GM12872 (cell line): ENCODE measurements at regions not wholly inside any gene's neighbourhood (a gene's known extent, or its start where the extent isn't known, plus 50 kb on each side); places are given as distances from the start of the nearest gene placed in this dataset.

Experiments used
- TF ChIP-seq, protein P1 (sequence below): IDR thresholded peaks from 3 replicates; pipeline ENCODE4 v1.5.1; 2011; ENCODE audit warnings: low read depth, mild to moderate bottlenecking, low read length, moderate library complexity; ENCODE audit not compliant: insufficient read depth

DNA sequence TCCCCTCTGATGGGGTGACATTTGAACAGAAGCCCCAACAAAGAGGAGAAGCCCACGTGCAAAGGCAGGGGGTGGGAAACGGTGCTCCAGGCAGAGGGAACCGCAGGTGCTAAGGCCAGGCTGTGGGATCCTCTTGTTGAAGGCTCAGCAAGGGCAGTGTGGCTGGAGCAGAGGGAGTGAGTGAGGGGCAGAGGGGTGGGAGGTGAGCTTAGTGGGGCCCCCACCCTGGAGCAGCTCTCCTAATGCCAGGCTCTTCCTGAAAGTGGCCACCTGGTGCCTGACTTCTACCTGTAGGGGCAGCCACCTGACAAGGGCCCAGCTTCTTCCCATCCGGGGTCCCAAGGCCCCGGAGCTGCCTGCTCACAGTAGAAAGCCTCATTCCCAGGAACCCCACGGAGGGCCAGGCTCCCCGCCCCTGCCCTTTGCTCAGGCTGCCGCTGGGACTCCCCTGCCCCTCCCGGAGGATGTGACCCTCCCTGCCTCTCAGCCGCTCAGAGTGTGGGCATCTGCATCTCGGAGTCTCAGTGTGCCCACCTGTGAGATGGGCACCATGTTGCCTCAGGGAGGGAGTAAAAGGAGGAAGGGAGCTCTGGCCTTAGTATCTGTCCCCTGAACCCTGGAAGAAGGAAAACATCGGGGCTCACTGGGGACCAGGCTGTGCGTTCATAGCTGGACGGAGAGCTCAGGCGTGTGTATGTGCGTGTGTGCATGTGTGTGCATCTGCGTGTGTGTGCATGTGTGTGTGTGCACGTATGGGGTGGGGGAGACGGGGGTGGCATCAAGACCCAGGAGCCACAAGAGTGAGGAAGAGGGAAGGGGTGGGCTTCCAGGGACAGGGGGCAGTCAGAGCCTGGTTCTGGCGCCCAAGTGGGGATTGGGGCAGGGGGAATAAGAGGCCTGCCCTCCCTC lies 119.4 kb downstream of the CEBPB start:
- TF ChIP-seq, protein P1, sequence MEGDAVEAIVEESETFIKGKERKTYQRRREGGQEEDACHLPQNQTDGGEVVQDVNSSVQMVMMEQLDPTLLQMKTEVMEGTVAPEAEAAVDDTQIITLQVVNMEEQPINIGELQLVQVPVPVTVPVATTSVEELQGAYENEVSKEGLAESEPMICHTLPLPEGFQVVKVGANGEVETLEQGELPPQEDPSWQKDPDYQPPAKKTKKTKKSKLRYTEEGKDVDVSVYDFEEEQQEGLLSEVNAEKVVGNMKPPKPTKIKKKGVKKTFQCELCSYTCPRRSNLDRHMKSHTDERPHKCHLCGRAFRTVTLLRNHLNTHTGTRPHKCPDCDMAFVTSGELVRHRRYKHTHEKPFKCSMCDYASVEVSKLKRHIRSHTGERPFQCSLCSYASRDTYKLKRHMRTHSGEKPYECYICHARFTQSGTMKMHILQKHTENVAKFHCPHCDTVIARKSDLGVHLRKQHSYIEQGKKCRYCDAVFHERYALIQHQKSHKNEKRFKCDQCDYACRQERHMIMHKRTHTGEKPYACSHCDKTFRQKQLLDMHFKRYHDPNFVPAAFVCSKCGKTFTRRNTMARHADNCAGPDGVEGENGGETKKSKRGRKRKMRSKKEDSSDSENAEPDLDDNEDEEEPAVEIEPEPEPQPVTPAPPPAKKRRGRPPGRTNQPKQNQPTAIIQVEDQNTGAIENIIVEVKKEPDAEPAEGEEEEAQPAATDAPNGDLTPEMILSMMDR = no peak

DNA sequence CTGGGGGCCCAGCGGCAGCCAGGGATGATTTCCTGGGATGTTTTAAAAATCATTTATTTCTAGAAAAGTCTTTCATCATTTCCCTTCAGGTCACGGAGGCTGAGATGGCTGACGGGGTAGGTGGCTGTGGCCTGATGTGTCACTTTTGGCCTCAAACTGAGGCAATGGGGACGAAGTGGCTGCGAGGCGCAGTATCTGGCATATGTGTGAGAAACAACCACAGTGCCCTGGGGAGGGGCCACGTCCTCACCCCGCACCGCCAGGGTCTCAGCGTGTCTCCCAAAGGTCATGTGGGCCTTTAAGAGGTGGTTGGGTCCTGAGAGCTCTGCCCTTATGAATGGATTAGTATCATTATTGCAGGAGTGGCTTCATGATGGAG lies 120.0 kb downstream of the CEBPB start:
- TF ChIP-seq, protein P1 = no peak

DNA sequence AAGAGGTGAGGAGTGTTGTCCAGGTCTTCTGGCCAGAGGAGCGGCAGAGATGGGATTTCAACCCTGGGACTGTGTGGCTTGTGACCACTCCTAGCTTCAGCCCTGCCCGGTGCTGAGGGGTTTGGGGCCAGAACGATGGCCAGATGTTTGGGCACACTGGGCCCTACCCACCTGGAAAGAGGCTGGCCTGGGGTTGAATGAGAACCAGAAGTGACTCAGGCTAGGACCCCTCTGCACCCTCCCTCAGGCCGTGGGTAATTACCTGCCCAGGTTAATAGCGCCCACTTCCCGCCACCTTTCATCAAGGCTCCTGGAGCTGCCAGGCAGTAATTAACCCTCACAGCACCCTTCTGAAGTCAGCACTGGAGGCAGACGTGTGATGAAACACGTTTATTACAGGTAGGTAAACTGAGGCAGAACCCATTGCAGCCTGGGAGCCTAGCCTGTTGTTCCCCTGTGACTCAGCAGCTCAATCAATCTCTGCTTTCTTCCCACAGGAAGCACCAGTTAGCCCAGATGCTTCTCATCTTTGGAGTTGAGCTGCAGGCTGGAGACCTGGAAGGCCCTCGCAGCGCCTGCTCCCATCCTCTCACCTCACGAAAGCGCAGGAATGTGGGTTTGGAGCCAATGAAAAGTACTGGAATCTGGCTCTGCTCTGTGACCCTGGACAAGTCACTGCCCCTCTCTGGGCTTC lies 120.8 kb downstream of the CEBPB start:
- TF ChIP-seq, protein P1 = no peak

DNA sequence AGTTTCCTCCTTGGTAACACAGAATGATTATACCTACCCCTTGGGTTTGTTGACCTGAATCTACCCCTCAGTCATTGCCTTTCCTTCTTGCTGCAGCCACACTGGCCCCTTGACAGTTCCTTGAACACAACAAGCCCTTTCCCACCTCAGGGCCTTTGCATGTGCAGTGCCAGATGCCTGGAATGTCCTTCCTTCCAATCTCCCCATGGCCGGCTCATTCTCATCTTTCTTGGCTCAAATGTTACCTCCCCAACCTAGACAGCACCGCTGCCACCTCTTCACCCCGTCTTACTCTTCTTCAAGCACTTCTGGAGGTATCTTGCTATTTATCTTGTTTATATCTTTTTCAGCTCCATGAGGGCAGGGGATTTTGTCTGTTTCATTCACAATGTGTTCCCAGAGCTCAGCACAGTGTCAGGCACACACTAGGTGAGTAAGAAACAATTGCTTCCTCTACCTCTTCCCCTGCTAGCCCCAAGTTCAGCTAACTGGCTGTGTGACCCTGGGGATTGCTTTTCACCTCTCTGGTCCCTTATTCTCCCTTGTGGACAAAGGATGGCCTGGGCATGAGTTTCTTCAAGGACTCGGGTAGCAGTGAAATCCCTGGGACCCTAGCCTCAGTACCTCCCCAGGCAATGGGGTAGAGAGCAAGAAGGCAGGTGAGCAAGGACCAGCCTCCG lies 121.5 kb downstream of the CEBPB start:
- TF ChIP-seq, protein P1 = no peak

DNA sequence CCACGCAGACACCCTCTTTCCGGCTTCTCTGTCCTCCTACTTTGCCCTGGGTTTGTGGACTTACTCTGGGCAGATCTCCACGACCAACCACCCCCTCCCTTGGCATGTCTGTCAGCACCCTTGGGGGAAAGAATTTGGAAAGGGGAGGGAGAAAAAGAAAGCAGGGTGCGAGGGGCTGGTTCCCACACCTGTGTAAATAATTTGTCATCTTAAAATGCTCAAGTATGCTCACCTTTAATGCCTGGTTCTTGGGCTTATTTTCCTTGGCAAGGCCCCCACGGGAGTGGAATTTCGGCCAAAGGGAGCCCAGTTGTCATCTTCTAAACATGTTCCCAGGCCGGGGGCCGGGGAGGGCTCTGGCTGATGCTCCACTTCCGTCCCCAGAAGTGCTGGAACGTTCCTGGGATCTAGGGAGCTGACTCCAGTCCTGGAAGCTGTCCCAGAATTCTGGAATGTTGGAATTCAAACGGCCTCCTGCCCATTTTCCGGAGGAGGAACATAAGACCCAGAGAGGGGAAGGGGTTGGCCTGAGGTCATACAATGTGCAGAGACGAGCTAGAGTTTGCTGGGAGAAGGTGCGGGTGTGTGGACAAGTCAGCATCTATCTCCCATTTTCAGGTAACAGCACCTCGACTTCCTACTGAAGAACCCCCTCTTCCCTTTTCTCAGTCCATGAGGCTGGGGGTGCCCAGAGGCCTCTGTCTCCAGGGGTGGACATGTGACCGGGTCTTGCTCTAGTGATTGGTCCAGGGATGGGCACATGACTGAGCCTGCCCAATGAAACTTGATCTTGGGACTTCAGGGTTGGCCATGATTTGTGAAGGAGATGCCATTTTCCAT lies 122.3 kb downstream of the CEBPB start:
- TF ChIP-seq, protein P1 = no peak

DNA sequence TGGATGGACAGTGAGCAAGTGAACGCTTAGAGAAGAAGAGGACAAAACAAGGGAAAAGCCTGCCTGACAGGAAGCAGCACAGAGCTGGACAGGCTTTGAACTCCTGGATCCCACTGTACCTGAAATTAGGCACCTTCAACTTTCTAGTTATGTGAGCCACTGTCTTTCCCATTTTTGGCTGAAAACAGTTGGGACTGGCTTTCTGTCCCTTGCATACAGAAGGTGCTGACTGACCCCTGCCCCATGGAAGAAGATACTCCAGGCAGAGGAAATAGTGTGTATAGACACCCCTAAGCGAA lies 122.8 kb downstream of the CEBPB start:
- TF ChIP-seq, protein P1 = no peak
